Naive thymus-derived CD4-positive, alpha-beta T cell (primary cell): ENCODE measurements at regions not wholly inside any gene's neighbourhood (a gene's known extent, or its start where the extent isn't known, plus 50 kb on each side); places are given as distances from the start of the nearest gene placed in this dataset.
A peak's percentile ranks its signal among the peaks of the same experiment; 100 is the strongest.

Experiments
- ATAC-seq: fragments of 150-1000 bp; cut with Tn5 transposase; 2 replicates; pipeline ENCODE4 v1.10.0; 2021; ENCODE audit warnings: mild to moderate bottlenecking, moderate library complexity
- CTCF ChIA-PET: fragments of 350-600 bp; sonication (Branson Sonifier 250); formaldehyde crosslinking; loops from one replicate; lab custom pipeline; 2021; ENCODE audit warnings: antibody characterized with exemption; lab: Charles Lee
- POLR2A ChIA-PET: fragments of 350-600 bp; sonication (Branson Sonifier 250); formaldehyde crosslinking; loops from one replicate; lab custom pipeline; 2021; ENCODE audit warnings: antibody characterized with exemption, inconsistent platforms; lab: Charles Lee
- DNase-seq, 9 donors: peaks; one replicate each; pipeline versions ENCODE4 v3.0.0 to v3.0.0-alpha.2; 2020 to 2022; ENCODE audit warnings: mixed read lengths in 1 of 9
- H3K27ac ChIP-seq: one replicate; pipeline ENCODE4 v1.7.0; 2013; ENCODE audit warnings: mild to moderate bottlenecking, low read depth, low read length, moderate library complexity
- H3K27me3 ChIP-seq, 2 donors: one replicate each; pipeline ENCODE4 v1.7.0; 2013; ENCODE audit warnings: low read length in 2 of 2, mild to moderate bottlenecking in 2 of 2, moderate library complexity in 2 of 2; ENCODE audit not compliant: control insufficient read depth in 2 of 2, insufficient read depth in 2 of 2
- H3K36me3 ChIP-seq, 3 experiments: 1 replicate in 2 of 3; 2 replicates in 1 of 3; pipeline ENCODE4 v1.7.0; 2013; ENCODE audit warnings: low read length in 3 of 3, mild to moderate bottlenecking in 3 of 3, moderate library complexity in 1 of 3; ENCODE audit not compliant: insufficient read depth in 3 of 3, control insufficient read depth in 2 of 3
- H3K4me1 ChIP-seq, 2 donors: one replicate each; pipeline ENCODE4 v1.7.0; 2013; ENCODE audit warnings: low read length in 2 of 2, mild to moderate bottlenecking in 2 of 2, moderate library complexity in 1 of 2; ENCODE audit not compliant: control insufficient read depth in 2 of 2, insufficient read depth in 2 of 2
- H3K4me3 ChIP-seq: 2 replicates; pipeline ENCODE4 v1.7.0; 2013; ENCODE audit warnings: mild to moderate bottlenecking, low read length
- H3K9me3 ChIP-seq, 3 experiments: 1 replicate in 2 of 3; 2 replicates in 1 of 3; pipeline ENCODE4 v1.7.0; 2013; ENCODE audit warnings: low read length in 3 of 3; ENCODE audit not compliant: control insufficient read depth in 2 of 3
- H3K27ac Mint-ChIP-seq, 9 donors: one replicate each; pipeline ENCODE4 v1.8.0; 2020 to 2022; ENCODE audit warnings: mixed read lengths in 9 of 9, mild to moderate bottlenecking in 8 of 9, moderate library complexity in 5 of 9, inconsistent platforms in 2 of 9
- H3K27me3 Mint-ChIP-seq, 5 donors: one replicate each; pipeline ENCODE4 v1.8.0; 2021 to 2022; ENCODE audit warnings: mixed read lengths in 5 of 5, mild to moderate bottlenecking in 1 of 5
- H3K36me3 Mint-ChIP-seq, 5 donors: one replicate each; pipeline ENCODE4 v1.8.0; 2020 to 2022; ENCODE audit warnings: mixed read lengths in 5 of 5, mild to moderate bottlenecking in 3 of 5, inconsistent platforms in 1 of 5
- H3K4me1 Mint-ChIP-seq, 7 donors: one replicate each; pipeline ENCODE4 v1.8.0; 2020 to 2022; ENCODE audit warnings: mixed read lengths in 7 of 7, mild to moderate bottlenecking in 3 of 7, inconsistent platforms in 1 of 7
- H3K4me3 Mint-ChIP-seq, 10 donors: one replicate each; pipeline ENCODE4 v1.8.0; 2020 to 2022; ENCODE audit warnings: mild to moderate bottlenecking in 10 of 10, mixed read lengths in 10 of 10, moderate library complexity in 6 of 10, inconsistent platforms in 2 of 10
- H3K9me3 Mint-ChIP-seq, 11 donors: one replicate each; pipeline ENCODE4 v1.8.0; 2020 to 2022; ENCODE audit warnings: mixed read lengths in 11 of 11, mild to moderate bottlenecking in 4 of 11, inconsistent platforms in 1 of 11, moderate library complexity in 1 of 11
- intact Hi-C, 2 donors: fragments of 100-400 bp; cut with micrococcal nuclease; formaldehyde crosslinking; loops; one replicate each; pipeline ENCODE4 v1.15.1; 2023

- Mint-ChIP-seq H3K4me1 (peaks cover 0 to 12% (median 0%) of the 10 kb centered on the region in 7 donors), H3K27ac (peak overlapping the region in 1 of 9 donors; percentile 4), H3K9me3 (no peaks in the 10 kb centered on the region), H3K36me3 (no peaks in the 10 kb centered on the region), H3K4me3 (no peak overlapping the region), H3K27me3 (peaks cover 0 to 5% (median 0%) of the 10 kb centered on the region in 5 donors)
- ChIA-PET CTCF (interaction anchor here (0.9 kb wide), 1 partner anchor 441 kb away, joined by 3 read pairs; no protein-coding TSS in a partner anchor), POLR2A (no interaction called here)
- no peaks in the 10 kb centered on the region for H3K9me3 ChIP-seq
- DNase-seq (no peak), ATAC-seq (no peak)
- no peaks in the 10 kb centered on the region for H3K27me3 ChIP-seq
- H3K4me1 ChIP-seq, result no peaks in the 10 kb centered on the region
- no peak overlapping the region for H3K27ac ChIP-seq
- intact Hi-C loops, result loop anchor here in 1 of 2 donors (10.0 kb wide), 1 partner anchor 191 kb away; no protein-coding TSS in a partner anchor
- no peak overlapping the region for H3K4me3 ChIP-seq
- no peaks in the 10 kb centered on the region for H3K36me3 ChIP-seq
Measured at GRCh38 chrX:149283853-149284252, 221.3 kb downstream of the IDS start.

DNA sequence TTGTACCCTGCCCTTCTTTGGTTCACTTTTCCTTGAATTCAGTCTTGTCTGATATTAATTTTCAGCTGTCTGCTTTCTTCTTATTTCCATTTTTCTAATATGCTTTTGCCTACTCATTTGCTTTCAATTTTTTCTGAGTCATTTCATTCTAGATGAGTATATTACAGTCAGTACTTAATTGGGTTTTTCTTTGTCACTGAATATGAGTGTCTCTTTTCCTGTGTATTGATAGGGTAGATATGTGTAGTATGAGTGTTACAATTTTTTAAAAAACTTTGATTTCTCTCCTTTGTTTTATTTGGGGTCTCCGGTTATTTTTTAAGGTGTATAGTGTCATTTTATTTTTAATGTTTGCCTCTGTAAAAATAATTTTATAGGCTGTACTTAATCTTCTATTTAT lies 222.2 kb downstream of the IDS start:
- POLR2A ChIA-PET, result no interaction called here
- no peak overlapping the region for H3K4me3 ChIP-seq
- H3K27me3 ChIP-seq, result no peaks in the 10 kb centered on the region
- intact Hi-C loops, result loop anchor here in 1 of 2 donors (10.0 kb wide), 1 partner anchor 192 kb away; no protein-coding TSS in a partner anchor
- no peak overlapping the region for H3K27ac ChIP-seq
- Mint-ChIP-seq H3K27me3 (peaks cover 0 to 5% (median 0%) of the 10 kb centered on the region in 5 donors), H3K4me3 (no peak overlapping the region), H3K9me3 (no peaks in the 10 kb centered on the region), H3K27ac (no peak overlapping the region), H3K4me1 (peaks cover 0 to 12% (median 0%) of the 10 kb centered on the region in 7 donors), H3K36me3 (no peaks in the 10 kb centered on the region)
- no peak for ATAC-seq
- no peaks in the 10 kb centered on the region for H3K36me3 ChIP-seq
- no peak for DNase-seq
- CTCF ChIA-PET, result interaction anchor here (0.6 kb wide), 1 partner anchor 14 kb away, joined by 4 read pairs; no protein-coding TSS in a partner anchor
- no peaks in the 10 kb centered on the region for H3K4me1 ChIP-seq
- H3K9me3 ChIP-seq, result no peaks in the 10 kb centered on the region

DNA sequence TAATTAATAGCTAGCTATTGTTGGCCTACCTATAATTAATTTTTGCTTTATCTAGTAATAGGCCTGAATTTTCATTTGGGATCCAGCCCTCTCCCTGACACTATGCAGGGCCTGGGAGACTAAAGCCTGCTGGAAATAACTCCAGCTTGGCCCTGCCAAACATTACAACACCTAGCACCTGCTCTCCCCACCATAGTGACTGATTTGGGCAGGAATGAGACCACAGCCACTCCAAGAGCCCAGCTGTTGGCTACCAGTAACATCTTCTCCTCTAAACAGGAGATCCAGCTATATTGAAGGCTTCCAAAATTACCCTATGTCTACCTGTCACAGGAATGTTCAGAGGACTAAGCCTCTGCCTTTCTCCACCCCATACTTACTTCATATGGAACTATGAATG lies 225.1 kb downstream of the IDS start:
- ATAC-seq (no peak), DNase-seq (no peak)
- Mint-ChIP-seq H3K4me3 (no peak overlapping the region), H3K4me1 (peaks cover 0 to 8% (median 0%) of the 10 kb centered on the region in 7 donors), H3K27ac (no peak overlapping the region), H3K36me3 (no peaks in the 10 kb centered on the region), H3K9me3 (no peaks in the 10 kb centered on the region), H3K27me3 (peaks cover 0 to 5% (median 0%) of the 10 kb centered on the region in 5 donors)
- no peak overlapping the region for H3K27ac ChIP-seq
- ChIA-PET CTCF (no interaction called here), POLR2A (no interaction called here)
- H3K4me3 ChIP-seq, result no peak overlapping the region
- H3K4me1 ChIP-seq, result no peaks in the 10 kb centered on the region
- intact Hi-C loops, result loop anchor here in 1 of 2 donors (10.0 kb wide), 1 partner anchor 195 kb away; no protein-coding TSS in a partner anchor
- no peaks in the 10 kb centered on the region for H3K9me3 ChIP-seq
- H3K36me3 ChIP-seq, result no peaks in the 10 kb centered on the region
- H3K27me3 ChIP-seq, result no peaks in the 10 kb centered on the region

GRCh38 chrX:149275836-149276235 lies 229.3 kb downstream of the IDS start:
- intact Hi-C loops, result no loop called here
- Mint-ChIP-seq H3K27ac (no peak overlapping the region), H3K36me3 (no peaks in the 10 kb centered on the region), H3K4me3 (no peak overlapping the region), H3K4me1 (no peaks in the 10 kb centered on the region), H3K27me3 (peaks cover 0 to 7% (median 6%) of the 10 kb centered on the region in 5 donors), H3K9me3 (no peaks in the 10 kb centered on the region)
- ChIA-PET CTCF (interaction anchor here (0.6 kb wide), 1 partner anchor 1182 kb away, joined by 3 read pairs; no protein-coding TSS in a partner anchor), POLR2A (no interaction called here)
- ATAC-seq, result no peak
- Histone ChIP-seq H3K4me3 (no peak overlapping the region), H3K9me3 (no peaks in the 10 kb centered on the region), H3K36me3 (no peaks in the 10 kb centered on the region), H3K4me1 (no peaks in the 10 kb centered on the region), H3K27me3 (no peaks in the 10 kb centered on the region), H3K27ac (no peak overlapping the region)
- no peak for DNase-seq

- Histone ChIP-seq H3K4me3 (no peak overlapping the region), H3K4me1 (no peaks in the 10 kb centered on the region), H3K9me3 (no peaks in the 10 kb centered on the region), H3K27me3 (no peaks in the 10 kb centered on the region), H3K27ac (no peak overlapping the region), H3K36me3 (no peaks in the 10 kb centered on the region)
- no peak overlapping the region for H3K27ac Mint-ChIP-seq
- intact Hi-C loops, result no loop called here
- peaks cover 0 to 7% (median 6%) of the 10 kb centered on the region in 5 donors for H3K27me3 Mint-ChIP-seq
- H3K9me3 Mint-ChIP-seq, result no peaks in the 10 kb centered on the region
- no peaks in the 10 kb centered on the region for H3K36me3 Mint-ChIP-seq
- ATAC-seq, result no peak
- ChIA-PET POLR2A (no interaction called here), CTCF (no interaction called here)
- DNase-seq, result no peak
- H3K4me3 Mint-ChIP-seq, result no peak overlapping the region
- H3K4me1 Mint-ChIP-seq, result no peaks in the 10 kb centered on the region
Measured at GRCh38 chrX:149274516-149275105, 230.5 kb downstream of the IDS start.

GRCh38 chrX:149272690-149273463 lies 232.2 kb downstream of the IDS start:
- Histone ChIP-seq H3K36me3 (no peaks in the 10 kb centered on the region), H3K27ac (no peak overlapping the region), H3K4me1 (no peaks in the 10 kb centered on the region), H3K4me3 (no peak overlapping the region), H3K27me3 (no peaks in the 10 kb centered on the region), H3K9me3 (no peaks in the 10 kb centered on the region)
- no peak overlapping the region for H3K4me3 Mint-ChIP-seq
- no peaks in the 10 kb centered on the region for H3K9me3 Mint-ChIP-seq
- intact Hi-C loops, result no loop called here
- DNase-seq (no peak), ATAC-seq (no peak)
- CTCF ChIA-PET, result no interaction called here
- H3K4me1 Mint-ChIP-seq, result peaks cover 0 to 3% (median 0%) of the 10 kb centered on the region in 7 donors
- POLR2A ChIA-PET, result interaction anchor here (0.6 kb wide), 1 partner anchor 786 kb away, joined by 3 read pairs; no protein-coding TSS in a partner anchor
- no peaks in the 10 kb centered on the region for H3K36me3 Mint-ChIP-seq
- H3K27me3 Mint-ChIP-seq, result peaks cover 0 to 8% (median 6%) of the 10 kb centered on the region in 5 donors
- H3K27ac Mint-ChIP-seq, result no peak overlapping the region
